H1 (cell line): ENCODE measurements at regions not wholly inside any gene's neighbourhood (a gene's known extent, or its start where the extent isn't known, plus 50 kb on each side); places are given as distances from the start of the nearest gene placed in this dataset.

Experiments
- CTCF ChIA-PET: fragments of 300-600 bp; sonication (Branson Sonifier 250); formaldehyde crosslinking; loops from one replicate; lab custom pipeline; 2021; ENCODE audit not compliant: partially characterized antibody; lab: Charles Lee
- POLR2A ChIA-PET: fragments of 300-600 bp; sonication (Branson Sonifier 250); formaldehyde crosslinking; loops from one replicate; lab custom pipeline; 2021; ENCODE audit warnings: inconsistent platforms; ENCODE audit not compliant: partially characterized antibody; lab: Charles Lee
- DNase-seq, 2 experiments: peaks; one replicate each; pipeline versions ENCODE4 v3.0.0 to v3.0.0-alpha.2; 2010 to 2022; ENCODE audit warnings: low spot score in 2 of 2, low read depth in 1 of 2, mixed read lengths in 1 of 2
- FAIRE-seq: peaks from 2 replicates; lab custom pipeline; 2011; peaks lifted over from hg19 to GRCh38; lab: Jason Lieb, UNC
- H2AFZ ChIP-seq: 2 replicates; pipeline ENCODE4 v1.8.1; 2012; ENCODE audit warnings: low read length, inconsistent platforms
- H2AK5ac ChIP-seq: 2 replicates; pipeline ENCODE4 v1.6.1; 2013; ENCODE audit warnings: low read depth, low read length
- H2BK120ac ChIP-seq: replicated peaks from 2 replicates; pipeline ENCODE3; 2013; ENCODE audit warnings: low read depth, low read length, inconsistent platforms
- H2BK12ac ChIP-seq: 2 replicates; pipeline ENCODE4 v1.6.1; 2013; ENCODE audit warnings: low read depth, low read length
- H2BK15ac ChIP-seq: 2 replicates; pipeline ENCODE4 v1.6.1; 2013; ENCODE audit warnings: low read length
- H2BK20ac ChIP-seq: 2 replicates; pipeline ENCODE4 v1.6.1; 2013; ENCODE audit warnings: low read length
- H2BK5ac ChIP-seq: 2 replicates; pipeline ENCODE4 v1.6.1; 2013; ENCODE audit warnings: low read depth, low read length
- H3K14ac ChIP-seq: 2 replicates; pipeline ENCODE4 v1.6.1; 2013; ENCODE audit warnings: inconsistent platforms; ENCODE audit not compliant: insufficient read length
- H3K18ac ChIP-seq: 2 replicates; pipeline ENCODE4 v1.6.1; 2013; ENCODE audit warnings: low read length; ENCODE audit errors: extremely low read depth
- H3K23ac ChIP-seq: 2 replicates; pipeline ENCODE4 v1.6.1; 2013; ENCODE audit warnings: inconsistent platforms; ENCODE audit not compliant: insufficient read length
- H3K23me2 ChIP-seq: 2 replicates; pipeline ENCODE4 v1.6.1; 2013; ENCODE audit warnings: low read depth, low read length
- H3K27ac ChIP-seq: 2 replicates; pipeline ENCODE4 v1.6.1; 2011; ENCODE audit warnings: low read depth, low read length, inconsistent platforms
- H3K27me3 ChIP-seq, 4 experiments: replicated peaks in 1 of 4; 1 replicate in 1 of 4; 2 replicates in 3 of 4; pipeline versions ENCODE4 v1.6.1 to v1.8.1; 2011 to 2013; ENCODE audit warnings: low read length in 3 of 4, mild to moderate bottlenecking in 3 of 4, inconsistent platforms in 2 of 4, mixed read lengths in 2 of 4, moderate library complexity in 1 of 4; ENCODE audit not compliant: control insufficient read depth in 3 of 4, insufficient read depth in 3 of 4; ENCODE audit errors: extremely low read depth in 1 of 4
- H3K36me3 ChIP-seq, 4 experiments: 2 replicates each; pipeline versions ENCODE4 v1.6.1 to v1.8.1; 2011 to 2013; ENCODE audit warnings: mild to moderate bottlenecking in 4 of 4, low read length in 3 of 4, moderate library complexity in 2 of 4, control low read depth in 1 of 4, inconsistent platforms in 1 of 4; ENCODE audit not compliant: insufficient read depth in 4 of 4, control insufficient read depth in 2 of 4
- H3K4ac ChIP-seq: replicated peaks from 2 replicates; pipeline ENCODE3; 2013; ENCODE audit warnings: low read length, low read depth, mixed read lengths, inconsistent platforms; ENCODE audit not compliant: insufficient read length
- H3K4me1 ChIP-seq, 4 experiments: replicated peaks in 1 of 4; 1 replicate in 1 of 4; 2 replicates in 3 of 4; pipeline versions ENCODE4 v1.6.1 to v1.8.1; 2011 to 2013; ENCODE audit warnings: low read length in 3 of 4, inconsistent platforms in 2 of 4, mixed read lengths in 1 of 4; ENCODE audit not compliant: insufficient read depth in 4 of 4, control insufficient read depth in 3 of 4
- H3K4me2 ChIP-seq, 2 experiments: 2 replicates each; pipeline versions ENCODE4 v1.6.1 to v1.8.1; 2011 to 2013; ENCODE audit warnings: low read depth in 2 of 2, low read length in 2 of 2, control low read depth in 1 of 2, inconsistent platforms in 1 of 2, mild to moderate bottlenecking in 1 of 2; ENCODE audit not compliant: insufficient read depth in 1 of 2
- H3K4me3 ChIP-seq, 4 experiments: fragments of 200-600, 300-600 bp in 1 of 4; sonication (generic), shearing (Covaris generic), sonication (Bioruptor Twin) in 1 of 4; 2 replicates each; pipeline versions ENCODE4 v1.5.1 to v1.8.1; 2011 to 2016; ENCODE audit warnings: low read length in 4 of 4, low read depth in 3 of 4, control low read depth in 2 of 4, inconsistent platforms in 2 of 4, mild to moderate bottlenecking in 2 of 4, mixed read lengths in 1 of 4, moderate library complexity in 1 of 4; ENCODE audit not compliant: insufficient read depth in 2 of 4; ENCODE audit errors: extremely low read depth in 1 of 4
- H3K56ac ChIP-seq: replicated peaks from 2 replicates; pipeline ENCODE3; 2013; ENCODE audit warnings: low read depth, mild to moderate bottlenecking, mixed read lengths, low read length, inconsistent platforms; ENCODE audit not compliant: insufficient read length
- H3K79me1 ChIP-seq: 2 replicates; pipeline ENCODE4 v1.6.1; 2013; ENCODE audit warnings: low read depth, low read length, control low read depth
- H3K79me2 ChIP-seq, 2 experiments: 2 replicates each; pipeline versions ENCODE4 v1.6.1 to v1.8.1; 2012 to 2013; ENCODE audit warnings: low read length in 2 of 2, mild to moderate bottlenecking in 2 of 2, inconsistent platforms in 1 of 2; ENCODE audit not compliant: insufficient read depth in 2 of 2, control insufficient read depth in 1 of 2
- H3K9ac ChIP-seq, 4 experiments: replicated peaks in 1 of 4; 1 replicate in 1 of 4; 2 replicates in 3 of 4; pipeline versions ENCODE4 v1.6.1 to v1.8.1; 2011 to 2013; ENCODE audit warnings: low read depth in 3 of 4, low read length in 3 of 4, control low read depth in 2 of 4, mild to moderate bottlenecking in 2 of 4, moderate library complexity in 2 of 4, inconsistent platforms in 1 of 4; ENCODE audit errors: extremely low read depth in 1 of 4
- H3K9me3 ChIP-seq, 2 experiments: 2 replicates each; pipeline versions ENCODE4 v1.6.1 to v1.8.1; 2012 to 2013; ENCODE audit warnings: mild to moderate bottlenecking in 2 of 2, moderate library complexity in 2 of 2, control low read depth in 1 of 2, inconsistent platforms in 1 of 2, low read depth in 1 of 2, low read length in 1 of 2, mixed read lengths in 1 of 2; ENCODE audit not compliant: insufficient read depth in 2 of 2
- H4K20me1 ChIP-seq, 2 experiments: replicated peaks in 1 of 2; 2 replicates each; pipeline versions ENCODE3 to v1.8.1; 2011 to 2013; ENCODE audit warnings: inconsistent platforms in 2 of 2, low read length in 2 of 2, mild to moderate bottlenecking in 1 of 2; ENCODE audit not compliant: insufficient read depth in 2 of 2, control insufficient read depth in 1 of 2
- H4K5ac ChIP-seq: 2 replicates; pipeline ENCODE4 v1.6.1; 2013; ENCODE audit warnings: low read length, low read depth, mixed read lengths, inconsistent platforms; ENCODE audit not compliant: insufficient read length
- H4K8ac ChIP-seq: 2 replicates; pipeline ENCODE4 v1.8.0; 2013; ENCODE audit warnings: mild to moderate bottlenecking, moderate library complexity, low read length, inconsistent platforms; ENCODE audit not compliant: insufficient read depth; ENCODE audit errors: extremely low read depth
- H4K91ac ChIP-seq: replicated peaks from 2 replicates; pipeline ENCODE3; 2013; ENCODE audit warnings: low read length, mixed read lengths, inconsistent platforms; ENCODE audit not compliant: insufficient read length
- HDAC6 ChIP-seq: IDR thresholded peaks from one replicate; pipeline ENCODE4 v1.7.1; 2012; ENCODE audit warnings: low read depth, mild to moderate bottlenecking, inconsistent platforms, low read length, moderate library complexity
- SIX5 ChIP-seq: IDR thresholded peaks from 2 replicates; pipeline ENCODE4 v1.6.1; 2011; ENCODE audit warnings: mild to moderate bottlenecking, low read depth, low read length
- YY1 ChIP-seq: IDR thresholded peaks from 2 replicates; pipeline ENCODE4 v1.6.1; 2011; ENCODE audit warnings: low read depth, mild to moderate bottlenecking, low read length
- WGBS, 2 experiments: shearing (Covaris generic) in 1 of 2; methylation state at CpG; one replicate each; pipeline versions ENCODE4 v1.1.6 to v1.1.7; 2013 to 2015; ENCODE audit warnings: low lambda C conversion rate in 2 of 2, mixed read lengths in 2 of 2, inconsistent platforms in 1 of 2, low coverage in 1 of 2, missing lambda C conversion rate in 1 of 2; ENCODE audit not compliant: insufficient replicate concordance in 2 of 2, insufficient coverage in 1 of 2, insufficient read length in 1 of 2; ENCODE audit errors: extremely low coverage in 1 of 2, missing lambda C conversion rate in 1 of 2; 5-methylcytosine and 5-hydroxymethylcytosine counted together

DNA sequence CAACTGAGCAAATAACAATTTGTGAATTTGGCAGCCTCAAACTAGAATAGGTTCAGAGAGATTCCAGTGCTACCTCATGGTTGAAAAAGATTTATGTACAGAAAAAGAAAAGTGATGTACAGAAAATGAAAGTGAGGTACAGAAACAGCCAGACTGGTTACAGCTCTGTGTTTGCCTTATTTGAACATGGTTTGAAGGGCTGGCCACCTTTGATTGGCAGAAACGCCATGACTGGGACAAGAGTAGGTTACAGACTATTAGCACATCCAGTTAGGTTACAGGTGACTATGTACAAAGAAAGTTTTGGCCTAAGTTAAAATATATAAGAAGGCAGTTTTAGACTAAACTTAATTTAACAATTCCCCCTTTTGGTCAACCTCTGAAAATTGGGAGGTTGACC lies 309.4 kb downstream of the BTG1 start:
- Histone ChIP-seq H3K14ac (no peak overlapping the region), H3K27ac (no peak overlapping the region), H3K36me3 (no peaks in the 10 kb centered on the region), H3K18ac (no peak overlapping the region), H2BK12ac (no peak overlapping the region), H3K79me2 (no peaks in the 10 kb centered on the region), H3K4me3 (no peak overlapping the region), H2BK20ac (no peak overlapping the region), H3K4ac (no peak overlapping the region), H3K9ac (no peak overlapping the region), H3K4me2 (no peak overlapping the region), H4K20me1 (no peaks in the 10 kb centered on the region), H3K79me1 (no peaks in the 10 kb centered on the region), H2AK5ac (no peak overlapping the region), H2BK15ac (no peak overlapping the region), H2BK5ac (no peak overlapping the region), H3K23me2 (no peaks in the 10 kb centered on the region), H3K27me3 (no peaks in the 10 kb centered on the region), H4K8ac (no peak overlapping the region), H2AFZ (no peak overlapping the region), H3K9me3 (no peaks in the 10 kb centered on the region), H4K91ac (no peak overlapping the region), H4K5ac (no peak overlapping the region), H2BK120ac (no peak overlapping the region), H3K56ac (no peak overlapping the region), H3K23ac (no peak overlapping the region), H3K4me1 (no peaks in the 10 kb centered on the region)
- FAIRE-seq (no peak), DNase-seq (no peak)
- WGBS, 2 experiments: 100% methylated on average over 1 of the region's 1 CpG; no CpG with 5 or more reads in 1 of the 2 experiments
- CTCF ChIA-PET: no interaction called here
- POLR2A ChIA-PET: no interaction called here
- TF ChIP-seq SIX5 (no peak), HDAC6 (no peak), YY1 (no peak)
